Body of pancreas (tissue), 4 donors: ENCODE measurements at regions not wholly inside any gene's neighbourhood (a gene's known extent, or its start where the extent isn't known, plus 50 kb on each side); places are given as distances from the start of the nearest gene placed in this dataset.
A peak's percentile ranks its signal among the peaks of the same experiment; 100 is the strongest.

Source experiments
- ATAC-seq: fragments of 150-250 bp; one replicate; pipeline ENCODE4 v1.9.1; 2016
- DNase-seq, 4 donors: peaks; one replicate each; pipeline ENCODE4 v3.0.0-alpha.2; 2019
- H3K27ac ChIP-seq, 4 donors: fragments of 200-600 bp; sonication (generic); 1 replicate in 3 of 4; 2 replicates in 1 of 4; pipeline versions ENCODE4 v1.5.1 to v1.6.1; 2016 to 2019; ENCODE audit warnings: mild to moderate bottlenecking in 1 of 4, mixed read lengths in 1 of 4, moderate library complexity in 1 of 4
- H3K27me3 ChIP-seq, 2 donors: fragments of 200-600 bp; sonication (generic); one replicate each; pipeline ENCODE4 v1.6.0; 2016; ENCODE audit warnings: mild to moderate bottlenecking in 1 of 2
- H3K36me3 ChIP-seq, 2 donors: fragments of 200-600 bp; sonication (generic); replicated peaks in 1 of 2; 2 replicates each; pipeline ENCODE4 v1.5.1; 2016; ENCODE audit warnings: low read depth in 2 of 2; ENCODE audit not compliant: insufficient read depth in 1 of 2
- H3K4me1 ChIP-seq: fragments of 200-600 bp; sonication (generic); one replicate; pipeline ENCODE4 v1.6.0; 2016
- H3K4me3 ChIP-seq, 2 donors: fragments of 200-600 bp; sonication (generic); 1 replicate in 1 of 2; 2 replicates in 1 of 2; pipeline ENCODE4 v1.5.1; 2016 to 2019
- H3K9me3 ChIP-seq, 3 donors: fragments of 200-600 bp; sonication (generic); 1 replicate in 2 of 3; 2 replicates in 1 of 3; pipeline ENCODE4 v1.5.1; 2016
- POLR2A ChIP-seq, 3 donors: fragments of 450-650 bp; IDR thresholded peaks; one replicate each; pipeline ENCODE4 v1.6.1; 2016; ENCODE audit warnings: antibody characterized with exemption in 3 of 3, mild to moderate bottlenecking in 2 of 3
- WGBS, 2 donors: methylation state at CpG; one replicate each; pipeline ENCODE4 v1.1.5; 2017; 5-methylcytosine and 5-hydroxymethylcytosine counted together
- intact Hi-C: fragments of 100-400 bp; cut with DNase I; formaldehyde crosslinking; loops from one replicate; pipeline ENCODE4 v1.15.1; 2023
- TF ChIP-seq, protein P1 (sequence below), 7 experiments: fragments of 450-650 bp in 4 of 7; fragments of 200-600 bp in 3 of 7; sonication (generic) in 3 of 7; IDR thresholded peaks; one replicate each; pipeline ENCODE4 v1.5.1; 2016 to 2019; ENCODE audit warnings: antibody characterized with exemption in 7 of 7

DNA sequence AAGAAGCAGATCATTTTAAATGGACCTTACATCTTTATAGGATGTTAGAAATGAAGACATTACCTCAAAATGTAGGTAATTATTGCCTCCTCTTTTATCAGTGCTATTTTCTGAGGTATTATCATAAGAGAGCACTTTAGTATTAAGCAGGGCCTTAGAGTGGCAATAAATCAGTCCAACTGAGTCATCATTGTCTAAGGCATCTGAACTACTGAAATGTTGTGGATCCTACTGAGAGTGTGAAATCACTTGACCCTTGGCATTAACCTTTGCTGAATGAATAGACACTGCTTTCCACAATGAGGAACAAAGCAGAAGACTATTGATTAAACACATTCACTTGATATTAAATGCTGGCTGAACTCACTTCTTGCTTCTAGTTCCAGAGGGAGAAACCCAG lies 224.6 kb upstream of the ARRDC3 start:
- TF ChIP-seq, protein P1, sequence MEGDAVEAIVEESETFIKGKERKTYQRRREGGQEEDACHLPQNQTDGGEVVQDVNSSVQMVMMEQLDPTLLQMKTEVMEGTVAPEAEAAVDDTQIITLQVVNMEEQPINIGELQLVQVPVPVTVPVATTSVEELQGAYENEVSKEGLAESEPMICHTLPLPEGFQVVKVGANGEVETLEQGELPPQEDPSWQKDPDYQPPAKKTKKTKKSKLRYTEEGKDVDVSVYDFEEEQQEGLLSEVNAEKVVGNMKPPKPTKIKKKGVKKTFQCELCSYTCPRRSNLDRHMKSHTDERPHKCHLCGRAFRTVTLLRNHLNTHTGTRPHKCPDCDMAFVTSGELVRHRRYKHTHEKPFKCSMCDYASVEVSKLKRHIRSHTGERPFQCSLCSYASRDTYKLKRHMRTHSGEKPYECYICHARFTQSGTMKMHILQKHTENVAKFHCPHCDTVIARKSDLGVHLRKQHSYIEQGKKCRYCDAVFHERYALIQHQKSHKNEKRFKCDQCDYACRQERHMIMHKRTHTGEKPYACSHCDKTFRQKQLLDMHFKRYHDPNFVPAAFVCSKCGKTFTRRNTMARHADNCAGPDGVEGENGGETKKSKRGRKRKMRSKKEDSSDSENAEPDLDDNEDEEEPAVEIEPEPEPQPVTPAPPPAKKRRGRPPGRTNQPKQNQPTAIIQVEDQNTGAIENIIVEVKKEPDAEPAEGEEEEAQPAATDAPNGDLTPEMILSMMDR (IDR thresholded peaks at IDR 0.05) = no peak
- no peak for TF ChIP-seq POLR2A (IDR thresholded peaks at IDR 0.05)
- Histone ChIP-seq H3K27ac (no peak overlapping the region), H3K9me3 (no peaks in the 10 kb centered on the region), H3K4me3 (no peak overlapping the region), H3K27me3 (no peaks in the 10 kb centered on the region), H3K36me3 (no peaks in the 10 kb centered on the region), H3K4me1 (no peaks in the 10 kb centered on the region)
- DNase-seq = no peak
- no peak for ATAC-seq
- intact Hi-C loops = no loop called here

DNA sequence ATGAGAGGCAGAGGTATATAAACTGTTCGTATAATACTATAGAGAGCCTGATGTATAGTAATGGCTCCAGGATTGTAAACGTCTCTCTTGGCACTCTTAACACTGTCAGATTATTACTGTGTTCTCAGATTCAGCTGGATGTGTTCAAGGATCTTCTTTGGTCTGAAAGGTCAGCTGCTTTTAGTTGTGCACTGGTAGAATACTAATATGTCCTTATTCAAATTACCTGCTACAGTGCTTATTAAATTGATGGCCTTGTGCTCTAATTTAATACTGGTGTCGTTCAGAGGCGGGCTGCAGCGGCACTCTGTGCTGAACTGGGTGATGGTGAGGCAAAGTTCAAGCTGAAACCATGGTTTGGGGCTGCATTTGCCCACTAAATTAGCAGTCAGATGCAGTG lies 216.7 kb upstream of the ARRDC3 start:
- 67 to 74% methylated on average over 5 of the region's 5 CpGs for WGBS, 2 donors
- intact Hi-C loops = no loop called here
- Histone ChIP-seq H3K9me3 (no peaks in the 10 kb centered on the region), H3K27me3 (no peaks in the 10 kb centered on the region), H3K36me3 (no peaks in the 10 kb centered on the region), H3K4me3 (no peak overlapping the region), H3K4me1 (no peaks in the 10 kb centered on the region), H3K27ac (no peak overlapping the region)
- no peak for DNase-seq
- ATAC-seq = no peak
- no peak for TF ChIP-seq POLR2A (IDR thresholded peaks at IDR 0.05)
- TF ChIP-seq, protein P1 (IDR thresholded peaks at IDR 0.05) = no peak

DNA sequence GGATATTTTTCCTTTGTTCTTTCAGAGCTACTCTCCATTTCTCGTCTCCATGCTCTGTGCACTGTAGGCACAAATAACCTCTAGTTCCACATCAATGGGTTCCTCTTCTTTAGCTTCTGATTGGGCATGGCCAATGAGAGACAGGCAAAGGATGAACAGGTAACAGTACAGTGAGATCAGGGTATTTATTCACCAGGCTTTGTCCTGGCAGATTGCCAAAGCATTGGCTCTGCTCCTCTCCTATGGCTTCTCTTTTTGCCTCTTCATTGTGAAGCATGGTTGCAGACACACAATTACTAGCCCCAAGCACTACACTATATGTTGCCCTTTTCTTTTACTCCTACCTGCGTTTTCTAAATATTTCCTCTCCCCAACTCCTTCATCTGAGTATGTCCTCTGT lies 215.1 kb upstream of the ARRDC3 start:
- no peaks in the 10 kb centered on the region for H3K27me3 ChIP-seq
- no peaks in the 10 kb centered on the region for H3K4me1 ChIP-seq
- no peak overlapping the region for H3K4me3 ChIP-seq
- WGBS, 2 donors = 60 to 80% methylated on average over 2 of the region's 2 CpGs
- H3K36me3 ChIP-seq = no peaks in the 10 kb centered on the region
- TF ChIP-seq, protein P1 (IDR thresholded peaks at IDR 0.05) = no peak
- no peak for TF ChIP-seq POLR2A (IDR thresholded peaks at IDR 0.05)
- DNase-seq (peak in 3 of 4 donors; percentile 1 to 12 (median 11)), ATAC-seq (no peak)
- intact Hi-C loops = no loop called here
- H3K9me3 ChIP-seq = no peaks in the 10 kb centered on the region
- H3K27ac ChIP-seq = no peak overlapping the region

DNA sequence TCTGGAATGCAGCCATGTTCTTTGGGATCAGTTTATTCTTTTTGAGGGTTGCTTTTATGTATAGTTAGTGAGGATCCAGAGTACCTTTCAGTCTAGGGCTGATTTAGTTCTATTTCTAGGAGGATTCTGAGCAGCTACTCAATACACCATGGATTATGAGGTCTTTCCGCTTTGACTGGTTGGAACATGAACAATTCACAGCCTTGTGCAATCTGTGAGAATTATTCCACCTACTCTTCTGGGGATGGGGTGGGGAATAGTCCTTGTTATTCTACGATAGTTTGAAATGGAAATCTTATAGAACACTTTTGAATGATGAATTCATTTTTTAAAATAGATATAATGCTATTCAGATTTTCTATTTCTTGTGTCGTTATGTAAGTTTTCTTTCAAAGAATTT lies 212.3 kb upstream of the ARRDC3 start:
- no peak for ATAC-seq

DNA sequence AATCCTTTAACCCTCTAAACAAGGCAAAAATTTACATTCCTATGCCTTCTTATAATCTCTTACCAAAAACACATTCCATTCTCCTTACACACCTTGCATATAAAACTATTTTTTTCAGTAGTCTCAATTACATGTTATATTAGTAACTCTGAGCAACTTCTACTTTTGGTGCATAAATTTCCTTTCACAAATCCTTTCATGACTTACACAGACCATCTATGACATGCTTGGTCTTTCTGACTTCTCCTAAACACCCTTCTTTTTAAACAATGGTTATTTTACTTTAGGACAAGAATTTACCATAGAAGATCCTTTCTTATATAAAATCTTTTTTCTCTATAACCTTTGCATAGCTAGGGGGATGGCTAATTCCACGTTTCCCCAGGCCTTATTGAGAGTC lies 208.0 kb upstream of the ARRDC3 start:
- Histone ChIP-seq H3K9me3 (peaks cover 0 to 4% (median 0%) of the 10 kb centered on the region in 3 donors), H3K36me3 (no peaks in the 10 kb centered on the region), H3K4me3 (no peak overlapping the region), H3K27ac (no peak overlapping the region), H3K27me3 (no peaks in the 10 kb centered on the region), H3K4me1 (no peaks in the 10 kb centered on the region)
- DNase-seq (no peak), ATAC-seq (no peak)
- no peak for TF ChIP-seq POLR2A (IDR thresholded peaks at IDR 0.05)
- TF ChIP-seq, protein P1 (IDR thresholded peaks at IDR 0.05) = no peak
- WGBS, 2 donors = 15 to 25% methylated on average over 1 of the region's 1 CpG
- intact Hi-C loops = no loop called here

More for the DNA sequence above, 212.3 kb upstream of the ARRDC3 start:
- Histone ChIP-seq H3K4me3 (no peak overlapping the region), H3K4me1 (no peaks in the 10 kb centered on the region), H3K36me3 (no peaks in the 10 kb centered on the region), H3K9me3 (peaks cover 0 to 4% (median 0%) of the 10 kb centered on the region in 3 donors), H3K27ac (no peak overlapping the region), H3K27me3 (no peaks in the 10 kb centered on the region)
- WGBS, 2 donors = 62 to 77% methylated on average over 3 of the region's 3 CpGs
- TF ChIP-seq, protein P1 (IDR thresholded peaks at IDR 0.05) = no peak
- no peak for TF ChIP-seq POLR2A (IDR thresholded peaks at IDR 0.05)
- DNase-seq = no peak
- intact Hi-C loops = no loop called here
